ENCODE measurements at regions not wholly inside any gene's neighbourhood (a gene's known extent, or its start where the extent isn't known, plus 50 kb on each side); places are given as distances from the start of the nearest gene placed in this dataset.

DNA sequence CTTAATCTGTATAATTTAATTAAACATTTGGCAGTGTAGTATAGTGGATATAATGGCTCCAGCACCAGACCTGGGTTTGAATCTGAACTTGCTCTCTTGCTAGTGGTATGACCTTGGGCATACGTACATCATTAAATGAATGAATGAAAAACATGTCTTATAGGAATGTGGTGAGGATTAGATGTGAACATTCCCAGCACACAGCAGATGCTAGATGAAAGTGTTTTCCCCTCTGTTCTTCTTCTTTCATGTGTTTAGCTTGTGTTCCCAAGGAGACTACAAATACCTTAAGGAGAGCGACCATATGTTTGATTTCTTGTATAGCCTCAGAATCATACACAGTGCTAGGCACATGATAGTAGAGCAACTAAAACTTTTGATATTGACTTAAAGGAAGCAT is 56.5 kb downstream of the CT47B1 start:
- DNase-seq, result no peak

DNA sequence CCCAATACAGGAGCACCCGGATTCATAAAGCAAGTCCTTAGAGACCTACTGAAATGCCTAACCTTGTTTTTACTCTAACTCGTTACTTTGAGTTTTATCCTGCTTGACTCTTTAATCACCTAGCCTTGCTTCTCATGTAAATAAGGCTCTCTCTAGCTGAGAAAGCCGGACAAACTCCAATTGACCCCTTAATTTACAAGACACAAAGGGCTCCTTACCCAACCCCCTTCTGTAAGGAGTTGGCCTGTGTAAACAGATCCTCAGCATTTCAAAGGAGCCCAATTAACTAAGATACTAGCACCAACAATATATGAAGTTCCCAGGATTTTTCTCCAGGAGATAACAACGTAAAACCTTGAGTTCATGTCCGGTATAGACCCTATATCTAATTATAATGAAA is 61.7 kb downstream of the CT47B1 start:
- DNase-seq, result no peak

DNA sequence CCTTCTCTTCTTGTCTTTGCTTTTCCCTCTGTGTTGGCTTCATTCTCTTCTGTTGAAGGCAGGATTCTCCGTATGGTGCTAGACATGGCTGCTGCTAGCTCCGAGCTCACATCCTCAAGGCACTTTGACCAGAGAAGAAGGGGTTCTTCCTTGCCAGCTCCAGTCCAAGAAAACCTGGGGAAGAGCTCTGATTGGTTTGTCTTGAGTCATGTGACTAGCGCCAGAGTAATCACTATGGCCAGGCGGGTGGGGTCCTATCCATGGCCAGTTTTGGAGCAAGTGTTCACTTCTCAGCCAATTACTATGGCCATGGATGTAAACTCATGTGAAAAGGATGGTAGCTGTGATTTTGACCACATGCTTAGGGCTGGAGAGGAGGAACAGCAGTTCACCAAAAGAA is 74.2 kb downstream of the CT47B1 start:
- DNase-seq, result no peak

DNA sequence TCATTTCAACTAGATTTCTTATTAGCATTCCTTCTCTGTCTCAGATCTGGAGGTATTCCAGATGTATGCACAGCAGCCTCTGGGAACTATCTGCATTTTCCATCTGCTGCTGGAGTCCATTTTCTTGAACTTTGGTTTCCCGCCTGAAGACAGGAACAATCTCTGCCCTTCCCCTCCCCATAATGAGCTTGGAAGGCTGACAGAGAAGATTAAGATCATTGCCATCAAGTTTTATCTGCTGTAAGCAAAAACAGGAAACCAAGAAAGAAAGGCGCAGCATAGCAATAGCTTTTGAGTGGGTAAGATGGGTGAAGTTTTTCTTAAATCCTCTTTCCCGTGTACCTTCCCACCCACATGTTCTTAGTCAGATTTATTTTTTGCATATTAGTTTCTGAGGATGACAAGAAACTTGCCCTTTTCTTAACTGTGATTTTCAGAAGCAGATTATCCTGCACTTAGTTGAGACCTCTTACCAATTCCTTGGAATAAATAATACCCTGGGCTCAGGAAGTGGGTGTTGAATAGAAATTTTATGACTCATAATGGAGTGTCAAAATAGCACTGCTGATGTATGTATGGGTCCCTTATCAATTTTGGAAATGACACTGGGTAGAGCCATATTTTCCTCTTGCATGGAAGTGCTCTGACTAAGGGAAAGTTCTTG is 78.3 kb downstream of the CT47B1 start:
- DNase-seq, result no peak

DNA sequence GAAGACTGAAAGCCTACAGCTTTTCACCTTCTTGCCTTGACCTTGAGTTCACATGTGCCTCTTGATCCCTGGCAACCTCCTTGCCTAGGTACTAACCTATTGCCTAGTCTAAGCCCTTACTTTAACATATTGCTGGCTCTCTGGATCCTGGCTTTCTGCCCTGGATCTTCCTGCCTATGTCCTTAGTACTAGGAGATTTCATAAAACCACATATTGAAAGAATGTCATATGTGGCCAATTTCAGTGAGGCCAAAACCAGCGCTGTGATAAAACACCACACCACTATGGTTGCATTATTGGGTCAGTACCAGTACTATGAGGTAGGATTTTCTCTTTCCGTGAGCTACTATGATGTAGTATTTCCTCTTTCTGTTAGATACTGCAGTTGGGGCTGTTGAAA is 80.4 kb downstream of the CT47B1 start:
- DNase-seq, result no peak

DNA sequence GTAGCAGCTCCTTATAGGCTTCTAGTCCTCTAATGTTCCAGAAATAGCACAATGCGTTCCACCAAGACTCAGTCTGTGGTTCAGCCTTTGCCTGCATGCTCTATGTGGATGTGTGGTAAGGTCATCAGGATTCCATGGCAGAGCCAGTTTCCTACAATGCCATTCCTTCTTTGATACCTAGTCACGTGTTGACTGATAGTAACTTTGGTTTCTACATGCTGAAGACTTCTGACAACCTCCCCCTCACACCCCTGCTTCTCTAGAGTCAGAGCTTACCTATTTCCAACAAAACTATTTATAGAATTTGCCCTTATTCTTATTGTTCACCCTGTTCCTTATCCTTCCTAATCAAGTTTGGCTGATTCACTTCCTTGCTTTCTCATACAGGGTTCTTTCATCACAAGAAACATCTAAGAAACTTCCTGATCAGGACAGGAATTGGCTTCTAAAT is 81.1 kb downstream of the CT47B1 start:
- DNase-seq, result no peak

DNA sequence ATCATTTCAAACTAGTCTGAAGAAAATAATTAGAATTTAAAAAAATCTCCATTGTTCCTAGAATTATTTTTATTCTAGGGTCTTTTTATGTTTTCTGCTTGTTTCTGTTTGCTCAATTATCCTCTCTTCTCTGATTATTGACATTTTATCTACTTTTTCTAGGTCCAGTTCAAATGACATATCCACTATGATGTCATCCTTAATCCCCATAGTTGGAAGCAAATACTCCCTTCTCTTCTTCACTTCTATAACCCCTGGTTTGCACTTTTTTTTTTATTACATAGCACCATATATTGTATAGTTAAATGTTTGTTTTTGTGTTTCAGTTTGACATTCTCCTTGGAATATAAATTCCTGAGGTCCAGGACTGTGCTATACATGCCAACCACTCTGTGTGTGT is 82.6 kb downstream of the CT47B1 start:
- no peak for DNase-seq

DNA sequence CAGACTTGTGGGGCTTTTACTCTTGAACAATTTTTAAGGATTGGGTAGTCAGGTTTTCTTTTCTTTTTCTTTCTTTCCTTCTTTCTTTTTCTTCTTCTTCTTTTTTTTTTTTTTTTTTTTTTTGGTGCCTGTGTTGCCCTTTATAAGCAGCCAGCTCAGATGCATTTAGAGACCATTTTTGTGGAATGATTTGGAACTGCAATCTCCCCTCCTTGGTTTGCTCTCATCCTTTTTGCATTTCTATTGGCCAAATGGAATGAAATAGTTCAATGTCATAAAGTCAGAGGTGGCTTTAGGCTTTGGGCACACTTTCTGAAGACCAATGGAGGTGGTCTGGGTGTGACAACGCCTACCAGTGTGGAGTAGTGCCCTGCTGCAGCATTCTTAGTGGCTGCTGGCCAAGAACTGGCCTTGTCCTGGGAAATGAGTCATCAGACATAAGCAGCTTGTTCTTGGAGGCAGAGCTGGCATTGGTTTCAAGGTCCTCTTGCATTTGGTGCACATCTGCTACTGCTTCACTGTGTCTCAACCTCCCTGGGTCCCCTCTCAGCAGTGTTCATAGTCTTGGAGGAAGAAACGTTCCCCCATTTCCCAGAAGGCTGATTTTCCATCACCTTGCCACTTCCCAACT is 84.5 kb downstream of the CT47B1 start:
- DNase-seq, result peak; percentile 66

DNA sequence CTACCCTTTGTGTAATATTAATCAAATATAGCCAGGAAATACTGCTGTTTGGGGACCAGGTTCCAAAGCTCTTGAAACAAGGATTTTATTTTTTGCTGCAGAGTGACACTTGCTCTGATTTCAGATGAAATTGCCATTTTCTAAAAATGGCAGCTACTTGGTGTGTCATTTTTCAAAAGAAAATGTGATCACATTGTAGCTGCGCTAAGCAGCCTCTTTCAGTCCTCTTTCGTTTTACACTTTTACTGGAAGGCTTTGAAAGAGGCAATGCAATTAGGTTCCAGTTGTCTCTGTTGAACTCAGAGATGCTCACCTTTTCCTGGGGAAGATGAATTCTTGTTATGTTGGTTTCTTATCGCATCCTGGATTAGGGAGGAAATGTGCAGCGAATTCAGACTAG is 85.1 kb downstream of the CT47B1 start:
- DNase-seq, result no peak

DNA sequence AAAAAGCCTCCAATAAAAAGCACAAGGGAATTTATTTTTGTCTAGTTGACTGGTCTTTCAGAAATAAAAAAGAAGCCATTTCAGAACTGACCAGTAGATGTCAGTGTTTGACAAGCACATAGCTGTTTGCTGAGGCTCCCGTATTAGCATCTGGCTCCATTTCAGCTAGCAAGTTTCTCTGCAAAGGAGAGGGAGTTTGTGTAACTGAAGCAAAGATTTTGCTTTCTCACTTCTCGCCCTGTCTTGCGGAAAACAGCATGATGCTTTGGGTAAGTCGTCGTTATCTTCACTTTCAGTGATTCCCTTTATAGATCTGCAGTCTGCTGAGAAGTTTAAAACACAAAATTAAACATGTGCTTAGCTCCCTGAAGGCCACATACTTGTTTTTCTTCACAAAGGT is 85.5 kb downstream of the CT47B1 start:
- DNase-seq, result peak; percentile 46

DNA sequence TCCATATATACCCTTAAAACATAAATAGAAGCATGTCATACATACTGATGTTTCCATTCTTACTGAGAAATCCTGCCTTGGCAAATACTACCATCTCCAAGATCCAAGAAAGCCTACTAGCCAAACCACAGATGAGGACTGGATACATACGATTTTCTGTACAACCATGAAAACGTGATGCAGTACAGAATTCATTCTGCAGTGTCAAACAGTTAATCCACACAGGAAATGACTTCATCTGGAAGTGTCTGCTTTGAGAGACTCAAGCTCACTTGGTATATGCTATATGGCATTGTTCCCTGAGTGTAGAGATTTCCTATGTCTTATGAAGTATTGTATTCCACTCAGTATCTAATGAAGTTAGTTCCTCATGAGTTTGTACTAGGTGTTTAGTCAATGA is 94.3 kb downstream of the CT47B1 start:
- DNase-seq, result peak; percentile 26

DNA sequence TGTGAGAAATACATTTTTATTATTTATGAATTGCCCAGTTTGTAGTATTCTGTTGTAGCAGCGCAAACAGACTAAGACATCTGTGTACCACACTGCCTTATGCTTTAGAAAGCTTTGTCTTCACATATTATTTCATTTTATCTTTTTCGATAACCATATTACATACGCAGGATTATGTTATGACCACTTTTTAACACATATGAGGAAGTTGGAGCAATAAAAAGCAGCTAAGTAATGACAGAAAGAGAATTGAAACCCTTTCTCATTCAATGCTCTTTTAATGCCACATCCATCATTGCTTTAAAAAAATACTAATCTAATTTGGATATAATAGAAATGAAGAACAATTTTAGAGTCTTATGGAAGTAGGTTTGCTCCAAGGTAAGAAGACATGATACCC is 99.7 kb downstream of the CT47B1 start:
- DNase-seq, result peak; percentile 60

DNA sequence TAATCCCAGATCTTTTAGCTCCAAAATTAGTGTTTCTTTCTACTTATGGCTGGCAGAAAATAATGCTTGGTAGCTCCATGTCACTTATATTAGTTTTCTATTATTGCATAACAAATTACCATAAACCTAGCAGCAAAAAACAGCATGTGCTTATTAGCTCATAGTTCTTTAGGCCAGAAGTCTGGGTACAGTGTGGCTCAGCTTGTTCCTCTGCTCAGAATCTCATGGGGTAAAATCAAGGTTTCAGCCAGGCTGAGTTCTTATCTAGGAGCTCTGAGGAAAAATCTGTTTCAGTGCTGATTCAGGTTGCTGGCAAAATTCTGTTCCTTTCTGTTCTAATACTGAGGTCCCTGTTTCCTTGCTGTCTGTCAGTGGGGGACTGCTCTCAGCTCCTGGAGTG is 101.1 kb downstream of the CT47B1 start:
- DNase-seq, result no peak

DNA sequence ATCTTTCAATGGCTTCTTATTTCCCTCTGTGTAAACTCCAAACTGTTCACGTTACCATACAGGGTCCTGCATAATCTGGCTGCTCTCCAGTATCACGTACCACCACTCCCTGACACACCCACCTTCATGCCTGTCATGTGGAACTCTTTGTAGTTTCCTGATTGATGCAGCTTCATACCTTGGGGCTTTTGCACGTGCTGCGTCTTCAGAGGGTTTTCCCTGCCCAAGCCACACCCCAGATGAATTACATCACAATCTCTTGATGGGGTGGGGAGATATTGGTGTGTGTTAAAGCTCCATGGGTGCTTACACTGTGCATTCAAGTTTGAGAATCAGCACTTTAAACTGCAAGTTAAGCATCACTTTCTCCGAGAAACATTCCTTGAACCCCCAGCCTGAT is 101.9 kb downstream of the CT47B1 start:
- DNase-seq, result no peak

DNA sequence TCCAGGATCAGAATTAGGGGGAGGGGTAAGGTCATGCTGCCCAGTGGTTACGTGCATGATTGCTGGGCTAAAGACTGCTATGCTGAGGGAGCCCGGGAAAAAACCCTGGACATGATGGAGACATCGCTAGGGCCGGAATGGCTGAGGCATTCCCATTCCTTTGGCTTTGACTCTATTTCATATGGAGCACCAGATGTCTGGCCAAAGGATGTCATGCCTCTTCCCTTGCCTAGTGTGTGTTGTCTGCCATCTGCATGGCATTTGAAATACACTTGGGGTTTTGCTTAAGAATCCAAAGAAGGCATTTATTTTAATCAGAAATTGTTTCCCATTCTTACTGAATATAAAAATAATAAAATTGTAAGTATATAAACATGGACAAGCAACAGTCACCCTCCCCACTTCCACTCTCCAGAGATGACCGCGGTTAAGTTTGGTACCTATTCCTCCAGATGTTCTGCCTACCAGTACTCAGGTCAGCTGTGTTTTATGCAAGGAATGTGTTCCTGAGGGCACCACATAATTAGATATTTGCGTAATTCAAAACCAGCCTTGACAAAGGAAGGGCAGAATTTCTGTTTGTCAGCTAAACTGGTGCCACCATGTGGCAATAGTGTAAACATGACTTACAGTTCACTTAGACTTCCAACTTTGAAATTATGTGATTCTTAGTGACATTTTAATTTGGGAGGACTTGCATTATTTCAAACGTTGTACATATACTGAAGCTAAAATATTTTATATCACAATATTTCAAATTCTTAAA is 105.9 kb downstream of the CT47B1 start:
- DNase-seq, result peak; percentile 49

DNA sequence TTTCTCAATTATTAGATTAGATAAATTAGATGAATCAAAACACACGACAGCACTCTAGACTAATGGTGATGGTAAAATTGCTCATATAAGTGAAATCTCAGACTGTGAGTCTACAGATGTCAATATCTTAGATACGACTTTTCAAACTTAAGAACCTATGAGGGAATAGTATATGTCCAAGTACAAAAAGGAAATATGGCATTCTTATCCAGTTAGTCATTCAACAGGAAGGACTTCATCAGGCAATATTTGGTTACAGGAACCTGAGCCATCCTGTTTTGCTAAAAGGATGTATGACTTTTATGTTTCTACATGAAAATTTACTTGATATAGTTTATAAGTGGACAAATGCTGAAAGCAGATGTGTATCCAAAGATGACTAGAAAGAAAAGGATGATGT is 107.0 kb downstream of the CT47B1 start:
- DNase-seq, result no peak

DNA sequence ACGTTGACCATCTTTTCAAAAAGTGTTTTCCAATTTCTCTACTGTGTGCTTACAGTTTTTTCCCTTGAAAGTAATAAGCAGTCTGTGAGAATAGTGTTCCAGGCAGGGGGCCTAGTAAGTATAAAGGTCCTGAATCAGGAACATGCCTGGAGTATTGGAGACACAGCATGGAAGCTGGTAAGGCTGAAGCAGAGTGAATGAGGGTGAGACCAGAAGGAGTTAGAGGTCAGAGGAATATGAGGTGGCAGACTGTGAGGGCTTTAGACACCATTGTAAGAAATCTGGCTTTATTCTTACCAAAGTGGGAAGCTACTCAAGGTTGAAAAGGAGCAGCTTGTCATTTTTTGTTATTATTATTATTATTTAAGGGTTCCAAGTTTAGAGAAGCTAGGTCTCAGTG is 107.4 kb downstream of the CT47B1 start:
- DNase-seq, result no peak

DNA sequence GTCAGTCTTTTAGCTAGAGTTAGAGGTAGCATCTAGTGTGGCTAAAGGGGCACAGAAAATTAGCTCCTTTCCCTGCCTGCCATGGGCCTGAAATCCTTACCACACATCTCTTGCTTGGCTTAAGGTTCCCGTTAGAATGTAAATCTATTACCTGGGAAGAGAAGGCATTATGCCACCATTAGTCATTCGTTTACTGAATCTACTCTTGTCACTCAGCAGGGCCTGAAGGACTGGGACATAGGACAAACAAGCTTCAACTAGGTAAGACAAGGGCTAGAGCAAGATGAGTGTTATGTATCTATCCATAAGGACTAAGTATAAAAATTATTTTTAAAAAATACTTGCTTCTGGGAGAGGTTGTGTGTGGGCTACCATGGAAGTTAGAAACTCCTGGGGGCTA is 112.4 kb downstream of the CT47B1 start:
- no peak for DNase-seq

DNA sequence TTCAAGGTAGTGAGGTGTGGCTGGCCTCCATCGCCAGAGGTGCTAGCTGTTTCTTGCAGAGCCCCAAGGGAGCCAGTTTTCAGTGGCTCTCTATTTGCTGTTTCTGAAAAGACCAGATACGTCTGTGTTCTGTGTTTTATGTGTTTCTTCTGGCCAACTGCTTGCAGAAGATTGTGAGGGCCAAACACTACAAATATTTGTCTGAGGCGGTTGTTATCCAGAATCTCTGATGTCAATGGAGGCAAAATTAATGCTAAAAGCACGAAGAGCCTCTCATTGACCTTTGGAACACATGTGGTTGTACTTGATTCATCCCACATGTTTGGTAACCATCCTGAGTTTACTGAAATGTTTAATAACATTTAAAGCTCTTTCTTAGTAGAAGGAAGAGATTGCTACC is 113.9 kb downstream of the CT47B1 start:
- DNase-seq, result no peak

DNA sequence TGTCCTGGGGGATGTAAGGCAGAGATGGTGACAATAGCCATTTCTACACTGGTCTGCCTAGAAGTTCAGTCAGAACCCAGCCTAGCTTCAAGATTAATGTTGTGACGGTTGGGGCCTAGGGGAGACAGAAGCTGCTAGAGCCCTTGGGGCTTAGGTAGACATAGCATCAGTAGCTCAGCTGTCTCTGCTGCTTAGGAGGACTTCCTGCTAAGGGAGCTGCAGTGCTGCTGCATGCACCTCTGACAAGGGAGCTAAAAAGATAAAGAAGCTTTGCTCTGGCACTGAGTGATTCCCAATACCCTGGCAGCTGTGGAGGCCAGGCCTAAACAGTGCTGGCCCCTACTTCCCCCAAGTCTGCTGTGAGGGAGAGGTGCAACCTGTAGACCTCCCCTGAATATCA is 116.0 kb downstream of the CT47B1 start:
- DNase-seq, result no peak

DNA sequence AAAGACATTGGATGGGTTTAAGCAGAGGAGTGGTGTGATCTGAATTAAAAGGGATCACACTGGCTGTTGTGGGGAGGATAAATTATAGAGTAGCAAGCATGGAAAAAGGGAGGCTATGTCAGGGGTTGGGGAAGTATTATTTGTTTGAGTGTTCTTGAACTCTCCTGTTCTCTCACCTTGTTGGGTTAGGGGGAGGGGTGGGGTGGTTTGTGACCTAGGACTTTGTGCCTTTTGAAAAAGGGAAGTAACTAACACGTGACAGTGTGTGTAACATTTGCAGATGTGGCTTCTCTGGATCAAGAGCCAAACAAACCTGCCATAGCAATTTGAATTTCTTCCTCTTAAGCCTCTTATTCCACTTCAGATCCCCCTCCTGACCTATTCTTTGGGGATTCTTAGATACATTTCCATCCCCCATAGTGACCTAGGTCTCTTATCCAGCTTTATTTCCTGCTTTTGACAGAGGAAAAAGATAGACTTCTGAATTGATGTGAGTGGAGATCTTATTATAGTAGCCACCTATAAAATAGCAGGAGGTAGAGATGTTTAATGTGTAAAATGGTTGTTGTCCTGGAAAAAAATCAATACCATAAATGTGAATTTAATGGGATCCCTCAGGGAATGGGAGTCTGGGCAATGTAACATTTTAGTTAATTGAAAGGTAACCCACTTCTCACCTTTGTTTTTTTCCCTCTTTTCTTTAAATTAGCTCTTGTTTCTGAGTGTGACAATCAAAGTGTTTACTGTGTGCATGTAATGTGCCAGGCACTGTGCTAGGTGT is 120.4 kb downstream of the CT47B1 start:
- DNase-seq, result peak; percentile 57

DNA sequence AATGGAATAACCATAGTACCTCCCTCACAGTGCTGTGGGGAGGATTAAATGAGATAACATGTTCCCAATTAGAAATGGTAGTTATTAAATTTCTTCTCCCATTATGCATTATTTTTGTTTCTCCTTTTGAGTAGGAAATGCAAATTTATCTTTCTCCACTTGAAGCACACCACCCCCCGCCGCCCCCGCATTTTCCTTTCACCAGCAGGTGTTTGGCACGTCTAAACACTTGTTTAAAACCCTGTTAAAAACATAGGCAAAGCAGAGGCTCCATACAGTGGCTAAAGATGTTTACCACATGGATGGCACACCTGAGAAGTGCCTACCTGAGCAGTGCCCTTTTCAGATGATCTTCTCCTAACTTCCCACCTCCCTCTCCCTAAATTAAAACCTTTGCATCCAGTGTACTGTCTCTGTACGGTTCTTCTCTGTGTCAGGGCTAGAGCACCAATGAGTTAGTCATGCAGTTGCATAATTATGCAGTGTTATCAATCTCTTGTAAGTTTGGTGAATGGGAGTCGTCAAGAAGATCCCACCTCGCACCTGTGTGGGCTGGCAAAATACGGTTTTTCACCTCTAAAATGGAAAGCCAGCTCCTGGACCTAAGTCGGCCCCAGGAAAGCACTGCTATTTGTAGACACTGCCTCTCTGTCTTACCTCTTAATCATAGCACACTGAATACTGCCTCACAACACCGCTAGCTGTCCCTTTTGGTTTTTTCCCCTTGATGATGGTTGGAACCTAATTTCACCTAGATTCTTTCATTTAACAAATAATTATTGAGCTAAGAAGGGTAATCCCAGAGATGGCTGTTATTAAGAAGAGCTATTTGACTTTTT is 122.0 kb downstream of the CT47B1 start:
- no peak for DNase-seq
